HuH-7 (cell line): ENCODE measurements at regions not wholly inside any gene's neighbourhood (a gene's known extent, or its start where the extent isn't known, plus 50 kb on each side); places are given as distances from the start of the nearest gene placed in this dataset.

Experiments
- DNase-seq: peaks from one replicate; pipeline ENCODE4 v3.0.0; 2011; ENCODE audit warnings: low spot score

DNA sequence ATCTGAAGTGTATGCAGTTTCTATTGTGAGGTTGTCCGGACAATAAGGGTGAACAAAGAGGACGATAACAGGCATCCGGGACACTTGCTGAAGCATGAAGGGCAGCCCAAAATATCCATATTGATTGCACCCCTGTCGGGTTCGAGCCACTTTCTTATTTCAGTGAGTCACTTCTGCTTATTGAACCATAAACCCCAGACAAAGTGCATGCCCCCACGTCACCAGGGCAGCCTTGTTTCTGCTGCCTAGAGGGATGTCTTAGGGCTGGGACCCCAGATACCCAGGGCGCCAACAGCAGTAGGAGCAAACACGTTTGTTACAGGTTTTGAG, 175.3 kb upstream of the LYZL1 start:
- no peak for DNase-seq

DNA sequence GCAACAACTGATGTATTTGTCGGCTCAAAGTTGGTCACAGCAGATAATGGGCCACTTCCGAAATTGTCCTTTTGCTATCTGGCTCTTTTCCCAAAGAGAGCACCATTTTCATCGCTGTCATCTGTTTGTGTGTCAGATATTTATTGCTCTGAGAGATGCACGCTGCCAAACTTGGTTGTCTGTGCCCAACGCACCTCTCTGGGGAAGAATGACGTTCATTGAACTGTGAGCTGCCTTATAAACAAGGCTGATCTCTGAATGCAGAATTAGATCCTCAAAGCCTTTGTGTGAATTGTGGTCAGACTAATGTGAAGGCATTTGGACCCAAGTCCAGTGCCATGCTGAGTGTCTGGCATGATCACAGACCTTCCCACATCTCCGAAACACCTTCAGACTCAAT, 174.7 kb upstream of the LYZL1 start:
- DNase-seq: no peak

DNA sequence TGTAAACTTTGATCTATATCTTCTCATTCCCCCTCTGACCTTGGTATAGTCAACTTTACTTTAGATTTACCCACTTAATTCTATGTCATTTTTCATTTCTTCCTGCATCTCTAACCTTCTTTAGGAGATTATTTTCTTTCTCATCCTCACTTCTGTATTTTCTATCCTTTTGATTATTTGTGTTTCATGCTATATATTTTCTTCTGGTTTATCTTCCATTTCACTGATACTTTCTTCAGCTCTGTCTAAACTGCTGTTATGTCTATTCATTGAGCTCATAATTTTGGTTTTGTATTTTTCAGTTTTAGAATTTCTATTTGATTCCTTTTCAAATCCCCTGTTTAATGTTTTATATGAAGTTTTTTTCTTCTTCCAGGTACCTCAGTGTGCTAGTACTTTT, 171.1 kb upstream of the LYZL1 start:
- DNase-seq: no peak

DNA sequence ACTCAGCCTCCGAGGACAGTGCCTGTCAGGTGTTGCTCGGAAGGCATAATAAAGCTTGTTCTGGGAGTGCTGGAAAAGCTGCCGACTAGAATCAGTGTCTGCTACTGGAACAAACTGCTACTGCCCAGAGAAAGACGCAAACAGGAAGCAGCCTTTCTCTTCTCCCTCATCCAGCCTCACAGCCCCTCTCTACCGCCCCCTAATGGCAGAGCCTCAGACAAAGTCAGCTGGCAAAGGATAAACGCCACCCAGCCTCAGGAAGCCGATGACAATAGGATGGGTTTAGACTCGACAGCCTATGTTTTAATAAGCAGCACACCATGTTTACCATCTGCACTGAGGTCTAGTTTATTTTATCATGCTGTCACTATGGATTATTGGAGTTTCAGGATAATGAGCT, 169.5 kb upstream of the LYZL1 start:
- peak; percentile 80 for DNase-seq

DNA sequence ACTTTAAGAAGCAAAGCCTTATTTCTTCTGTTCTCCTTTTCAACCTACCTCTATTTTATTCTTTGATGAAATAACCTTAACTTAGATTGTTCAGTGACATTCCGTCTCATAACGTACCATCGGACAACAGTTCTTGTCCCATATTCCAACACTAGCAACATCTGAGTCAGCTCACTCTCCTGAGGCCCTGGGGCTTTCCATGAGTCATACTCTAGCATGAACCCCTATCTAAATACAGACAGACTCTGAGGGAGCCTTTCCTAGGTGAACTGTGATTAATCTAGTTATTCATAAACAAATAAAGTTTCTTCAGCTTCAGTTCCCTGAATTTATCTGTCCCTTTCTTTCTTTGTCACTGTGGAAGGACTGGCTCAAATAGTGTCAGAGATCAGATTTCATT, 168.7 kb upstream of the LYZL1 start:
- no peak for DNase-seq

DNA sequence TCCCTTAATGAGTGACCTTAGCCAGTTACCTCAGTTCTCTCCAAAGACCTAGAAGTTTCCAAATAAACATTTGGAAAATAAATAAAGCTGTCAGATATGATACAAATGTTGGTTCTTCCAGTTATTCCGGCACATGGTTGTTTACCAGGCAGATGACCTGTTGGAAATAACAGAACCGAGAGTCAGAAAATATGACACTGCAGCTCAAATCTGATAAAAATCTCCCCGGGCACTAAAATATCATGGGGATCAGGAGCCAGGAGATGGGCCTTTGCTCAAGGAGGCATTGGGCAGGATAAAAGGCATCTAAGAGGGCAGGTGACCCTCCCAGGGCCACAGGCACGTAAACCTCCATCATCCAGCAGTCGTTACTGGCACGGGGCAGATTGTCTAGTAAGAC, 164.0 kb upstream of the LYZL1 start:
- DNase-seq: no peak

DNA sequence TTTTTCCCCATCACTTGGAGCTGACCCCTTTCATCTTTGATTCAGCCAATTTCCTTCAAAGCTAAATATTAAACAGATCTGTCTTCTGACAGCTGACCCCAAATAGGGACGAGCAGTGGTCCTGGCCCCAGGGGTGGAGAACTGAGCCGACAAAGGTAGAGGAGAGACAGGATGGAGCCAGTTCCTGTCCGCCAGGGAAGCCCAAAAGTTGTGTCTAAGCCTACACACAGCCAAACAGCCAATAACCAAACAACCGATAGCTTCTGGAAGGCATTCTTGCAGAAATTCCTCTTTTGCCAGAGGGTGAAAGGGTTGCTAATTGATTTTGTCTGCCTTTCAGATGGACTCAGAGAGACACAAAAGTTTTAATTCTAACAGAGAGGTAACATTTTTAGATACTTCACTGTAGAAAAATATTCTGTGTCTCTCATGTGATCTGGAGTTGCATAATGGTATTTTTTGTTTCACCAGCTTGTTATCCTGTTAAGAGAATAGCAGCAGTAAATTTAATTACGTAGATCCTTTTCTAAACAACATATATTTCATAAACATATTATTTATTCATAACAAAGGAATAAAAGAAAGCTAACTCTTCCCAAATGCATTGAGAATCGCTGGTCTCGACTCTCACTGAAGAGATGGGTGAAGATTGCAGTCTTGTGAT, 161.7 kb upstream of the LYZL1 start:
- no peak for DNase-seq

DNA sequence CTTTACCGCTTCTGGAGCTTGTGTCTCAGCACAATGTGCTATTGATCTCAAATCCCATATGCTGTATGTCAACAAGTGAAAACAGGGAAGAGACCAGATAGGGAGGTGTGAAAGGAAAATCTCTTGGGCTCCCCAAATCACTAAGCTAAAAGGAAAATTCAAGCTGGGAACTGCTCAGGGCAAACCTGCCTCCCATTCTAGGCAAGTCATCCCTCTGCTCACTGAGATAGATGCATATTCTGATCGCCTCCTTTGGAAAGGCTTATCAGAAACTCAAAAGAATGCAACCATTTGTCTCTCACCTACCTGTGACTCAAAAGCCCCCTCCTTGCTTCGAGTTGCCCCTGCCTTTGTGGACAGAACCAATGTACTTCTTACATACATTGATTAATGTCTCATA, 161.1 kb upstream of the LYZL1 start:
- no peak for DNase-seq

DNA sequence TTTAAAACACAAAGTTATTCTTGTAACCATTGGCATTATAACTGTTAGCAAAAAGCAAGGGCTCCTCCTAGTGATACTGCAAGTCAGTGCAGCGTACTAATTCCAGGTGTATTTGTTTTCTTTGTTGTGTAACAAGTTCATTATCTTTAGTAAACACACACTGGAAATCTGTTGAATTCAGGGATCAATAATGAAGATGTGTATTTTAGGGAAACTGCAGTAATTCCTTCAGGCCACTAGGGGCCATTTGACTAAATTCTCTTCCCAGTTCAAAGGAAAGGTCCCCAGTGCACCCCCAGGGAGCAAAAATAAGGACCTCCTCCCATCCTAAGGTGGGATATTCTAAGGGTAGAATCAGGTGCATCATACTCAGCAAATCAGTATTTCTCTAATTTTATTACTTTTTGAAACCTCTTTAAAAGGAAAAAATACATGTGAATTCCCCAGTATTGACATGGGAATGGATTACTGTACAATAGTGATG, 158.6 kb upstream of the LYZL1 start:
- peak; percentile 81 for DNase-seq

DNA sequence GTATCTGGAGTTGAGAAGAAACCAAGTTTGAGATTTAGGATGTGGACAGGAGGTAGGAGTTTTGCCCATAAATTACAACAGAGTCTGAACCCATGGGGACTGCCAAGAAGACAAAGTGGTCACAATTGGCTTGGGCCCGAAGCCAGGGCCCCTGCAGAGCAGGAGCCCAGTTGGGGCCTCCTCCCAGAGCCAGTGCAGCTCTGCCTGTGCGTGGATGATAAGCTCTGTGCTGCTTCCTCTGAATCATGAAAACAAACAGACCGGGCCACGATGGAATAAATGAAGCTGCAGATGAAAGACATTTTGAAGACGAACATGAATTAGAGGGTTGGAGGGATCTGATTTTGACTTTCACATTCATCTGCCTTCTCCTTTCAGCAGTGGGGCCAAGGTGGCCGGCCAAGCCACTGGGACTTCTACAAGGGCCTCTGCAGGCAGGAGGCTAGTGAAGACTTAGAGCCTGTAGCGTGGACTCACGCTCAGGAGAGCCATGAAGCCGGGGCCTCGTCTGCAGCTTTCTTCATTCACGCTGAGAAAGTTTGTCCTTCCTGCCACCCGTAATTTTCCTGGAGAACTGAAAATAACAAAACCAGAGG, 156.8 kb upstream of the LYZL1 start:
- DNase-seq: no peak

DNA sequence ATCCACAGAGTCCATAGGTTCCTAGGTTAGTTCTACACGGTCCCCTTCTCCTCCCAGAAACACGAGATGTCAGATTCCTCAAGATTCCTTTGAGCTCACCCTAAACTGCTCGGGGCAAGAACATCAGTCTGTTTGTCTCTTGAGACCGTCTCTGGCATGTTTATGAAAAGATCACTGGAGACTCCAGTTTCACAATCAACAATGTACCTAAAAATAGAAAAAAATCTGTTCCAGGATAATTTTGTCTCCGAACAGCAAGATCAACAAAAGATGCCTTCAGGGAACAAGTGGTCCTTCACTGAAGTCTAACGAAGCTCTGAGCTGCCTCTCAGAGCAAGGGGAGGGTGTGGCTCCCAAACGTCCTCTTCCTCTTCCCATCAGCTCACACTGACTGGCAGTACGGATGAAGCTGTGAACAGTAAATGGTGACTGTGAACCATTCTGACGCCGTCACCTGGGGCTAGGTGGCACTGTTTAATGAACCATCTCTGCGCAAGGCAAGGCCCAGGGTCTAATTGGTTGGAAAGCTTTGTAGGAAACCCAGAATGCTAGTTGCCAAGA, 156.2 kb upstream of the LYZL1 start:
- DNase-seq: no peak

DNA sequence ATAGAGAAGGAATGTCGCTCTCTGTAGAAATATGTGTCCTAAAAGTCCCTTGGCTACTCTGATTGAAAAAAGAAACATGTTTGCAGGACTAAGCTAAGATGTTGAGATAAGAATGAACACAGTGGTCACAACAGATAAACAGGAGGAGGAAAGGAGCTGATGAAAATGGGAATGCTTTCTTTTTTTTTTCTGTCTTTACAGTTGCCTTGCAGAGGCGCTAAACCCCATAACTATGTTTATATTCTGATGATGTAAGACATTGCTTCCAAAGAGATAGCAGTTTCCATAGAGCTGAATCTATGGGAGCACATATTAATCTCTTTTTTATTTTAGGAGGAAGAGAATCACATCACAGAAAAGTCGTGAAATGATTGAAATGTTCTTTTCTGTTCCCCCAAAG, 153.5 kb upstream of the LYZL1 start:
- DNase-seq: no peak

DNA sequence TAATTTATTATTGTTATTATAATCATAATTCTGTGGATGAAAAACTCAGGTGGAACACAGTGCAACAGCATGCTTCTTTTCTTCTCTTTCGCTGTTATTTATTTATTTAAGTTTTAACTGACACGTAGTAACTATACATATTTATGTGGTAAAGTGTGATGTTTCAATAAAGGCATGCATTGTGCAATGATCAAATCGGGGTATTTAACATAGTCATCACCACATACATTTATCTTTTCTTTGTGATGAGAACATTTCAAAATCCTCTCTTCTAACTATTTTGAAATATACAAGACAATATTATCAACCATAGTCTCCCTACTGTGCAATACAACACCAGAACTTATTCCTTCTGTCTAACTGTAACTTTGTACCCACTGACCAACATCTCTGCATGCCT, 152.5 kb upstream of the LYZL1 start:
- no peak for DNase-seq

DNA sequence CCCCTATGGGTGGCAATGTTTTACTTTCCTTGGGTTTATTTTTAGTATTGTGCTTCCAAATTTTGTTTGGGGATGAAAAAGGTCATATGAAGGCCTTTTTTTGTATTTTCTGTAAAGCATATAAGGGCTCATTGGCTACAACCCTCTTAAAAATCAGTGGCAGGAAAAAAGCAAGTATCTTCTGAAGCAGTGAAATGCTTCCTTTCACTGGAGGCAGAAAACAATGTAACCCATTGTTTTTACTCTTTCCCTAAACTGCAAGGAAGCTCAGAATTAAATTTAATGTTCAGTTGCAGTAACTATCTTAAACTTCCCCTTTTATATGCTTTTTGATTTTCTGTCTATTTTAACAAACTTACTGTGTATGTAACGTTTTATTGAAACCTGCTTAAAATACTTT, 148.7 kb upstream of the LYZL1 start:
- DNase-seq: no peak

DNA sequence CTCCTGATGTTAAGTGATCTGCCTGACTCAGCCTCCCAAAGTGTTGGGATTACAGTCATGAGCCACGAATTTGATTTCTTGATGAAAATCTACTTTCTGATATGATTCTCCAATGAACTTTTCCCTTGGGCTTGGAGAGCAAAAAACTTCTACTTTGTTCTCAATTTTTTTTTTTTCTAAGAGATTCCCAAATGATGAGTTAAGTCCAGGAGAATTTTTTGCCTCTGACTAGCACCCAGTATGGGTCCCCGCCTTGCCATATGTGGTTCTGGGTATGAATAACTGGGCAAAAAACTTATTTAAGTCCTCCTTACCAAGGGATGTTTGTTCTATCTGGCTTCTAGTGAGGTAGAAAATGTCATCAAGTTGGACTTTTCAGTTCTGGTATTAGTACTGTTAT, 147.9 kb upstream of the LYZL1 start:
- no peak for DNase-seq

DNA sequence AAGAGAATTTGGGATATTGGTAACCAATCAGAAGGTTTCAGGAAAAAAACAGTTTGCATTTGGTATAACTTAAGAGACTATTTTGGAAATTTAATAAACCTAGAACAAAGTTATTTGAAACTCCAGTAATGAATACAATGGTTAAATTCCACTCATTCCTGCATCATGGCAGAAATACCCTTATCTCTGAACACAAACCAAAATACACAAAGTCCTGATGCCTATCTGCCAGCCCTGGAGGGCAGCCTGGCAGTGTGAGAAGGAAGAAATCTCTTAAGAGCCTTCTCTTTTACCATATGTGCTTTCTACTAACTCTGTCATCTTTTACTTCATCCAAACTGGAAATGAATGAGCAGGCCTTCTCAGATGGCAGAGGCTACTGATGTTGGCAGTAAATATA, 147.1 kb upstream of the LYZL1 start:
- DNase-seq: no peak

DNA sequence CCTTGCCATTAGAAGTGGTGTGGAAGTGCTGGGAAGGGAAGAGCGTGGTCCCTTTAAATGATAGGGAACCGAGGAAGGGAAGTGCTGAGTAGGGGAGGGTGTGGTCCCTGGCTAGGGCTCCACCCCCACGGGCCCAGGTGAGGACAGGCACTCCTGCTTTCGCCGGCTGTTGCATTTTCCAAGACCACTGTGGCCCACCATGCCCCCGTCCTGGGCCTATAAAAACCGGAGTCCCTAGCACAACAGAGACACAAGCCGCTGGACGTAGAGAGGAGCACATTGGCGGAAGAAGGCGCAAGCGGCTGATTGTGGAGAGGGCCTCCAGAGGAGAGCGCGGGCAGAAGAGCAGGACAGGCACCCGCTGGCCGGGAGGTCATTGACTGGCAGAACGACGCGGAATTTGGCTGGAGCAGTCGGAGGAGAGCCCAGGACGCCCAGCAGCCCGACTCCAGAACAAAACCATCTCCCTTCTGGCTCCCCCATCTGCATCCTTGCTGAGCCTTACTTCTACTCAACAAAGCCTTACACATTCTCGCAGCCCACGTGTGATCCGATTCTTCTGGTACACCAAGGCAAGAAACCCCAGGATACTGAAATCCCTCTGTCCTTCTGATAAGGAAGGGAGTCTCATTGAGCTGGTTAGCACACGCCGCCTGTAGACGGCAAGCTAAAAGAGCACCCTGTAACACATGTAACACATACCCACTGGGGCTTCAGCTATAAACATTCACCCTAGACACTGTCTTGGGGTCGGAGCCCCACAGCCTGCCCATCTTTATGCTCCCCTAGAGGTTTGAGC, 146.2 kb upstream of the LYZL1 start:
- DNase-seq: peak; percentile 26

DNA sequence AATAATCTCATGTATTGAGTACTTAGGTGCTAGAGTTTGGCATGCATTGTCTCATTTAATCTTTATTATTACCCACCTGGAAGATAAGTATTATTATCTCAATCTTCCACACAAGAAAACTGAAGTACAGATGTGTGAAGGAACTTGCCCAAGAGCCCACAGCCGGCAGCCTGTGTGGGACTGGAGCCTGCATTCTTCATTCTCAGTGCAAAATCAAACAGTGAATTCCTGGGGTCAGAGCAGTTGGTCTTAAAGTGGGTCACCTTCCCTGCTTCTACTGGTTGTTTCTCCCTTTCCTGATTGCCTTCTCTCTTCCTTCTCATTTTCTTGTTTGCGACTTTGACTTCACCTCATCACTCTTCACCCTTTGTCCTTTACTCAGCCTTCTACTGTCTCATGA, 144.7 kb upstream of the LYZL1 start:
- no peak for DNase-seq

DNA sequence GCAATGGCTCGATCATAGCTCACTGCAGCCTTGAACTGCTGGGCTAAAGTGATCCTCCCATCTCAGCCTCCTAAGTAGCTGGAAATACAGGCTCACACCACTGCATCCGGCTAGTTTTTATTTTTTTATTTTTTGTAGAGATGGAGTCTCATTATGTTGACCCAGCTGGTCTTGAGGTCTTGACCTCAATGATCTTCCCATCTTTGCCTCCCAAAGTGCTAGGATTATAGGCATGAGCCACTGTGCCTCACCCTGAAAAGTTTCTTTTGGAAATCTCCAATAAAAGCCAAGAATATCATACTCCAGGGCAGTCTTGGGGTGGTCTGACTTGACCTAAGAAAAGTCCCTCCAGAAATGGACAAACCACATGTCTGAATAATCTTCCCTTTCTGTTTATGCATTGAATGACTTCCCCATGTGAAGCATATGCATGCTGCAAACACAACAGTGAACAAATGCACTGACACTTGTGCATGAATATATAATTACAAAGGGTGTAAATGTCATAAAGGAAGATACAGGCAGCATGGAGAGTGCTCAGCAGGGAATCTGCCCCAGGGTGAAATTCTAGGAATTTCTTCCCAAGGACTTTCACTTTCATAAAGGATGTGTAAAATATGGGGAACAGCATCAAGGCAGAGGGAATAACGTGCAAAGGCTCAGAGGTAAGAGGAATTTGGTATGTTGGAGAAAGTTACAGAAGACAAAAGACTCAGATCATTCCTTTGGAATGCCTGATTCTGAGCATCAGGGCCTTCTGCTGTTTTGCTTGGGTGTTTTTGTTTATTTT, 142.4 kb upstream of the LYZL1 start:
- DNase-seq: no peak

DNA sequence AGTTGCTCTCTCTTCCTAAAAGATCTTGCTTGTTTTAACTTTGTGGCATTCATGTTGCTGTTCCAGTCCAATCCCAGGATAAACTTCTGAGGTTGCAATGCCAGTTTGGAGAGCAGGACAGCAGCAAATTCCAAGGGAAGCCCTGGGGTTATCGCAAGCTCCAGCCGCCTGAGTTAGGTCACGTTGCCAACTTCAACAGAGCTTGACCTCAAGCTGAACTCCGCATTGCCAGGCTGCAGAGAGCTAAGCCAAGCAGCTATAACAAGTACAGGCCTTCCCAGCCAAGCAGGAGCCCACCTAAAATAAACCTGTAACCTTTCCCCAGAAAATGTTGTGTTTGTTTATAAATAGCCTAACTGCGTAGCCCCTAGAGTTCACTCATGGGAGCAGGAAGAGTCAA, 138.9 kb upstream of the LYZL1 start:
- no peak for DNase-seq

DNA sequence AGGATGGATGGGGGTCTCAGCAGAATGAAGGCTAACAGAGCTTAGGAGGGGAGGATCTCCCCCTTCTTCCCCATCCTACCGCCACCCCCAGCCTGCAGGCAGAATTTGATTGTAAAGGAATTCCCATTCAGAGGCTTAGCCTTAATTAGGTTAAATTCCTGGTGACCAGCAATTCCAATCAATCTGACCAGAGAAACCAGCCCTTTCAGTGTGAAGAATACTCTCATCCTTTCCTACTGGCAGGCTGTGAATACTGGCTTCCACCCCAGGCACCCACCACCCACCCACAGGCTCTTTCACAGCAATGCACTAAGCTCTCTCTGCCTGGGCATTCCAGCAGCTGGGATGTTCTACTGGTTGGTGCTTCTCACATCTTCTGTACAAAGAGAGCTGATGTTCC, 137.9 kb upstream of the LYZL1 start:
- no peak for DNase-seq

DNA sequence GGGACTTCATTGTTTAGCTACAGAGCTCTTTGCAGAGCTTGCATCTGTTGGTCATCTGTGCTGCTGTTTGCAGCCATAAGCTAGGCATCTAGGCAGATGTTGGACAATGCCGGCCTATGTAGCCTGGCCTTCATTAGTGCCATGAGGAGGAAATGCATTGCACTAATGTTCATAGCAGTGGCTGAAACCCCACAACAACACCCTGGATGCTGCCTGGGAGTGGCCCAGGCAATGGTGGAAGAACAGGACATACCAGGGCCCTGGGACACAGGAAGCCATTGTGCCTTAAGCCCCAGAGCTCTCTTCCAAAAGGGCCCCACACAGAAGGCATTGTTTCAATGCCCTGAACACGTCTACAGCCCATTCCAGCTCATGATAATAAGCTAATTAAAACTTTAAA, 131.5 kb upstream of the LYZL1 start:
- no peak for DNase-seq
